ENCODE measurements at regions not wholly inside any gene's neighbourhood (a gene's known extent, or its start where the extent isn't known, plus 50 kb on each side); places are given as distances from the start of the nearest gene placed in this dataset.

- no peak for DNase-seq (ENCODE audit: extremely low read depth, insufficient read length)
- H3K27me3 ChIP-seq (replicated peaks; ENCODE audit: control insufficient read depth, insufficient read depth, low read length), result no peaks in the 10 kb centered on the region; the same call in 1 of the 2 replicates
- no peak overlapping the region for H3K4me3 ChIP-seq (replicated peaks; ENCODE audit: low read depth, low read length)
- no peak for TF ChIP-seq CTCF (IDR thresholded peaks at IDR 0.05; ENCODE audit: insufficient read depth, low read length, poor library complexity, severe bottlenecking)
- H3K36me3 ChIP-seq (ENCODE audit: control insufficient read depth, insufficient read depth, low read length), result no peaks in the 10 kb centered on the region
Measured at GRCh38 chr16:85362443-85362842, 250.2 kb upstream of the CIBAR2 start.

GRCh38 chr16:85363427-85363826 is 249.7 kb upstream of the GSE1 start:
- no peaks in the 10 kb centered on the region for H3K36me3 ChIP-seq (ENCODE audit: control insufficient read depth, insufficient read depth, low read length)
- H3K27me3 ChIP-seq (replicated peaks; ENCODE audit: control insufficient read depth, insufficient read depth, low read length), result no peaks in the 10 kb centered on the region; the same call in 1 of the 2 replicates
- no peak overlapping the region for H3K4me3 ChIP-seq (replicated peaks; ENCODE audit: low read depth, low read length)
- no peak for DNase-seq (ENCODE audit: extremely low read depth, insufficient read length)
- no peak for TF ChIP-seq CTCF (IDR thresholded peaks at IDR 0.05; ENCODE audit: insufficient read depth, low read length, poor library complexity, severe bottlenecking)

GRCh38 chr16:85363881-85364280 is 249.2 kb upstream of the GSE1 start:
- DNase-seq (ENCODE audit: extremely low read depth, insufficient read length), result no peak
- H3K36me3 ChIP-seq (ENCODE audit: control insufficient read depth, insufficient read depth, low read length), result no peaks in the 10 kb centered on the region
- no peak for TF ChIP-seq CTCF (IDR thresholded peaks at IDR 0.05; ENCODE audit: insufficient read depth, low read length, poor library complexity, severe bottlenecking)
- no peaks in the 10 kb centered on the region; the same call in 1 of the 2 replicates for H3K27me3 ChIP-seq (replicated peaks; ENCODE audit: control insufficient read depth, insufficient read depth, low read length)
- no peak overlapping the region for H3K4me3 ChIP-seq (replicated peaks; ENCODE audit: low read depth, low read length)

GRCh38 chr16:85364323-85365040 is 248.6 kb upstream of the GSE1 start:
- no peak for DNase-seq (ENCODE audit: extremely low read depth, insufficient read length)
- H3K27me3 ChIP-seq (replicated peaks; ENCODE audit: control insufficient read depth, insufficient read depth, low read length), result no peaks in the 10 kb centered on the region; the same call in 1 of the 2 replicates
- no peak overlapping the region for H3K4me3 ChIP-seq (replicated peaks; ENCODE audit: low read depth, low read length)
- no peak for TF ChIP-seq CTCF (IDR thresholded peaks at IDR 0.05; ENCODE audit: insufficient read depth, low read length, poor library complexity, severe bottlenecking)
- no peaks in the 10 kb centered on the region for H3K36me3 ChIP-seq (ENCODE audit: control insufficient read depth, insufficient read depth, low read length)

GRCh38 chr16:85365120-85365519 is 248.0 kb upstream of the GSE1 start:
- Histone ChIP-seq H3K4me3 (replicated peaks; ENCODE audit: low read depth, low read length) (no peak overlapping the region), H3K36me3 (ENCODE audit: control insufficient read depth, insufficient read depth, low read length) (no peaks in the 10 kb centered on the region), H3K27me3 (replicated peaks; ENCODE audit: control insufficient read depth, insufficient read depth, low read length) (no peaks in the 10 kb centered on the region; the same call in 1 of the 2 replicates)
- DNase-seq (ENCODE audit: extremely low read depth, insufficient read length), result no peak
- TF ChIP-seq CTCF (IDR thresholded peaks at IDR 0.05; ENCODE audit: insufficient read depth, low read length, poor library complexity, severe bottlenecking), result no peak
